T-helper 1 cell treated with Interleukin-12 subunit alpha and Interleukin-12 subunit beta and Interleukin-4 antibody, amounts not matched to agents 30 μg/mL and 1 μg/mL, for 36 hours (primary cell): ENCODE measurements at regions not wholly inside any gene's neighbourhood (a gene's known extent, or its start where the extent isn't known, plus 50 kb on each side); places are given as distances from the start of the nearest gene placed in this dataset.

Experiments used
- H3K27ac Mint-ChIP-seq: one replicate; pipeline ENCODE4 v1.8.0; 2021; ENCODE audit warnings: mild to moderate bottlenecking, mixed read lengths
- H3K27me3 Mint-ChIP-seq: one replicate; pipeline ENCODE4 v1.8.0; 2021; ENCODE audit warnings: low read depth, mixed read lengths
- H3K36me3 Mint-ChIP-seq: one replicate; pipeline ENCODE4 v1.8.0; 2021; ENCODE audit warnings: low read depth, mixed read lengths
- H3K4me1 Mint-ChIP-seq: one replicate; pipeline ENCODE4 v1.8.0; 2021; ENCODE audit warnings: low read depth, mixed read lengths
- H3K4me3 Mint-ChIP-seq: one replicate; pipeline ENCODE4 v1.8.0; 2021; ENCODE audit warnings: mild to moderate bottlenecking, moderate library complexity, mixed read lengths
- H3K9me3 Mint-ChIP-seq: one replicate; pipeline ENCODE4 v1.8.0; 2021; ENCODE audit warnings: mixed read lengths

DNA sequence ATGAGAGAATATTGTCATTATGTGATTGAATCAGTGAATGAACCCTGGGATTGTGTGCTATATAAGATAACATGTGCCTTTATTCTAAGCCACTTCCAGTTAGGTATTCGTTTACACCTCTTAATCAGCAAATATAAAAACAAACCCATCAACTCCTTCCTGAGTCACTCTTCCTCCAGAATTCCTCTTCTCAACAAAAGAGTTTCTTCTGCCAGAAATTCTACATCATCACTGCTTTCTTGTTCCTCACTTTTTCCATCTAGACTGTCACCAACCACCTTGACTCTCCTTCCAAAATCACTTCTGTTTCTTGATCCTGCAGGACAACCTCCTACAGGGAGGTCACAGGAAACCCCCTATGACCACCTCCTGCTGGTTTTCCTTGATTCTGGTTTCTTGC is 261.4 kb downstream of the CYP26B1 start:
- no peak overlapping the region for H3K4me3 Mint-ChIP-seq
- no peaks in the 10 kb centered on the region for H3K36me3 Mint-ChIP-seq

DNA sequence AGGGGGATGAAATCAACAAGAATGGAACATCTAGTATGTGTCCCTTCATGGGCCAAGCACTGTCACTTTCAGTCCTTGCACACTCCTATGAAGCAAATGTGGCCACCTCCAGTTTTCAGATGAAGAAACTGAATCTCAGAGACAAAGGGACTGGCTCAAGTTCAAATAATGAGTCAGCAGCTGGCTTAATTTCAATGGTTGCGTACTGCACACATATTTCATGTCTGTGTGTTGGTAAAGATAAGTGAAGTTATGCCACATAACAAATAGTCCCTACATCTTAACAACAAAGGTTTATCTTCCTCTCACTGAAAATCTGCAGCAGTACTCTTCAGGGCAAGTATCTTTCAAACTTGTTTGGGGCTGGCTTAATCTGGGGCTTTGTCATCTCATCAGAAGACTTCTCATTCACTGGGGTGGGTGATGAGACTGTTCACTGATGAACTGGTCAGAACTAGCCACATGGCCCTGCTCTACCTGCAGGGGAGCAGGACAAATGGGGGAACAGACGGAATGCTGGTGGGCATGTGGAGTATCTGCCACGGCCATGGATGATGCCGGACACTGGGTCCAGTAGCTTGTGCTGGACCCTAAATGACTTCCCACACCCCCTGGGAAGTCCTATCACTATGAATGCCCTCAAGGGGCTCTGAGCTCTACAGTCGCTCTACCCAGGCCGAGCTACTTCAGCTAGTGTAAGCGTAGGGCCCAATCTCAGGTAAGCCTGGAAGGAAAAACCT is 263.2 kb downstream of the CYP26B1 start:
- no peaks in the 10 kb centered on the region for H3K27me3 Mint-ChIP-seq
- H3K4me1 Mint-ChIP-seq: no peaks in the 10 kb centered on the region
- H3K4me3 Mint-ChIP-seq: no peak overlapping the region
- no peaks in the 10 kb centered on the region for H3K9me3 Mint-ChIP-seq
- no peak overlapping the region for H3K27ac Mint-ChIP-seq
- no peaks in the 10 kb centered on the region for H3K36me3 Mint-ChIP-seq

More for the DNA sequence above, 261.4 kb downstream of the CYP26B1 start:
- H3K27ac Mint-ChIP-seq: no peak overlapping the region
- no peaks in the 10 kb centered on the region for H3K9me3 Mint-ChIP-seq
- H3K4me1 Mint-ChIP-seq: no peaks in the 10 kb centered on the region
- H3K27me3 Mint-ChIP-seq: no peaks in the 10 kb centered on the region

DNA sequence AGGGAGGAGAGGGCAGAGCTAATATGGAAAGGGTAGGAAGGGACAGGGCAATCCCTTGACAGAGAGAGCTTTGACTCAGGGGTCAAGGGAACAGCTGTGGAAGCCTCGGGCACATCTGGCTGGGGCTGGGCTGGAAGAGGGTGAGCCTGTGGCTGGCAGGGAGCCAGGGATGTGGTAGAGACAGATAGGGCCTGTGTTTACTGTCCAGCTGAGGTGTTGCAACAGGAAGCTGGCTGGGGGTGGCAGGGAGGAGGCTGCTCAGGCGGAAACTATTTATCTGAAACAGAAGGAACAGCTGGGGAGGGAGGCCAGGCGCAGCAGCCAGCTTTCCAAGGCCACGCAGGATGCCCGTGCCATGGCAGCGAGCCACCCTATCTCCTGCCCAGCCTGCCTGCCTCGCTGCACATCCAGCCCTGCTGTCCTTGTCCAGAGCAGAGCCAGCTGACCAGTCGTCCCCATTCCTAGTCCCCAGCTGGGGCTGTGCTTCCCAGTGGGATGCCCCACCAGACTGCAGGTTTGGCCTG is 264.7 kb downstream of the CYP26B1 start:
- Mint-ChIP-seq H3K4me3 (no peak overlapping the region), H3K36me3 (no peaks in the 10 kb centered on the region), H3K9me3 (no peaks in the 10 kb centered on the region)

DNA sequence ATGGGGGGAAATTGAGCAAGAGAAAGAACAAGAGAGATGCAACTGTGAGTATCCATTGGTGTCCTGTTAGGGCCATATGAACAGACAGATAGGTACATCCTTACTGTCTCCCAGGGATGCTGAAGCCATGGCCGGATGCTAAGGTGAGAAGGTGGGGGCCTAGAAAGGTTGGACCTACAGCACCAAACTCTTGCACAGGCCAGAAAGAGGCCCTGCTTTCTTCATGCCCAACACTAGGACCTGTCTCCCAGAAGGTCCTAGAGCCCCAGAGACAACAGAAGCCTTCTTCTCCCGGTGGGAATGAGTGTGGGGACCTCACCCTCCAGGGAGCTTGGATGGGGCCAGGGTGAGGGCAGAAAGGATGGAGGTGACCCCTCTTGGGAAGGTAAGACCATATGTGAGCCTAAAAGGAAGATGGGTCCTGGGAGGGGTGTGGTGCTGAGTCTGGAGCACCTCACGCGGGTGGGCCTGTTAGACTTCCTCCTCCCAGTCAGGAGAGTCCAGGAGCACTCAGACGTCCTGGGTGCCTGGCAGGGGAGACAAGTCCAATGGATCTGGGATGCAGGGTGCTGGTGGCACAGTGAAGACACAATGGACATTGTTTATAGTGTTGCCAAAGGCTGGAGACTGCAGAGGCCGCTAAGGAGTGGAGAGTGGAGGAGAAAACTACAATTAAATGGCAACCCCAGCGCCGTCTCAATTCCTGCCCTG is 265.3 kb downstream of the CYP26B1 start:
- H3K27me3 Mint-ChIP-seq: no peaks in the 10 kb centered on the region

More for the DNA sequence above, 264.7 kb downstream of the CYP26B1 start:
- H3K27me3 Mint-ChIP-seq: no peaks in the 10 kb centered on the region
- H3K4me1 Mint-ChIP-seq: no peaks in the 10 kb centered on the region
- H3K27ac Mint-ChIP-seq: no peak overlapping the region

DNA sequence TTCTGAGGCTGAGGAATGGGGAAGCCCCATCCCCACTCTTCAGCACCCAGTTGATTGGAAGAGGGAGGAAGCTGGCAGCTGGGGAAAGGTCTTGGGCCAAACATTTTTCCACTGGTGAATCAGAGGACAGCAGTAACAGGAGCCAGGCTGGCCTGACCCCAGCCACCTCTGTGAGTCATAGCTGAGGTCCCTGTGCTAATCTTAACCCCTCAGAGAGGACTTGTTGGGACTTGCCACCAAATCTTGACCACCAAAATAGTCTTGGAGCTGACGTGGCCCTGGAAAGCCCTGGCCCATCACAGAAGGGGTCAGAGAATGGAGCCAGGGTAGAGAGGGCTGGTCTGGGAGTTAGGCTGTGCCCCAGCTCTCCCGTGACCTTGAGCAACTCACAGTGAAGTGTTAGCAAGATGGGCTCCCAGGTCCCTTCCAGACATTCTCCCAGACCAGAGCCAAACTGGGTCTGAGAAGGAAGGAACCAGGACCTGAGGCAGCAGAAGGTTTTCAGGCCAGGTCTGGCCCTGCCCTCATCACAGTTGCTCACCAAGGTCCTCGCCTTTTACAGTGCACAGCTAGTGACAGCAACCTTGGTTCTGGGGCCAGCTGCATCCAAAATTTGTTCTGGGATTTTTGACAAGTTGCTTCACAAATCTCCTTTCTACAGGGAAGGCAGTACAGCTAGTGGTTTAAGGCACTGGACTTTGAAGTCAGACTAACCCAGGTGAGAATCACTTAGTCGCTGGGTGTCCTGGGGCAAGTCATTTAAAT is 266.6 kb downstream of the CYP26B1 start:
- Mint-ChIP-seq H3K27ac (no peak overlapping the region), H3K4me1 (no peaks in the 10 kb centered on the region), H3K36me3 (no peaks in the 10 kb centered on the region), H3K4me3 (no peak overlapping the region), H3K27me3 (no peaks in the 10 kb centered on the region), H3K9me3 (no peaks in the 10 kb centered on the region)

More for the DNA sequence above, 265.3 kb downstream of the CYP26B1 start:
- Mint-ChIP-seq H3K27ac (no peak overlapping the region), H3K9me3 (no peaks in the 10 kb centered on the region), H3K36me3 (no peaks in the 10 kb centered on the region), H3K4me1 (no peaks in the 10 kb centered on the region), H3K4me3 (no peak overlapping the region)

DNA sequence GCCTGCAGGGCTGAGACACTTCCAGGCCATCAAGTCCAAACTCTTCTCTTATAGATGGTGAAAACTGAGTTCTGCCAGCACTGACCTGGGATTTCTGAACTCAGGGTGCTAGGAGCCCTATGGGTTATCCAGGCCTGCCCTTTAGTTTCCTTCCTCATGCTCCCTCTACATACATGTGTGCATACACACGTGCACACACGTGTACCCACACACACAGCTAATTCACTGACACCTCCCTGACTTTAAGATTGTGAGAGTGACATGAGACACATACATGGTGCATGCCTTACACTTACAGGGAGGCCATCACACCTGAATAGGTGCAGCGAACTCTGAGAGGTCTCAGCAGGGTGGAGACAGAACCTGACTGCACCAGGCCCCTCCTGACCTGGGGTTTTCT is 267.4 kb downstream of the CYP26B1 start:
- Mint-ChIP-seq H3K27me3 (no peaks in the 10 kb centered on the region), H3K4me1 (no peaks in the 10 kb centered on the region), H3K9me3 (no peaks in the 10 kb centered on the region), H3K36me3 (no peaks in the 10 kb centered on the region), H3K27ac (no peak overlapping the region), H3K4me3 (no peak overlapping the region)

DNA sequence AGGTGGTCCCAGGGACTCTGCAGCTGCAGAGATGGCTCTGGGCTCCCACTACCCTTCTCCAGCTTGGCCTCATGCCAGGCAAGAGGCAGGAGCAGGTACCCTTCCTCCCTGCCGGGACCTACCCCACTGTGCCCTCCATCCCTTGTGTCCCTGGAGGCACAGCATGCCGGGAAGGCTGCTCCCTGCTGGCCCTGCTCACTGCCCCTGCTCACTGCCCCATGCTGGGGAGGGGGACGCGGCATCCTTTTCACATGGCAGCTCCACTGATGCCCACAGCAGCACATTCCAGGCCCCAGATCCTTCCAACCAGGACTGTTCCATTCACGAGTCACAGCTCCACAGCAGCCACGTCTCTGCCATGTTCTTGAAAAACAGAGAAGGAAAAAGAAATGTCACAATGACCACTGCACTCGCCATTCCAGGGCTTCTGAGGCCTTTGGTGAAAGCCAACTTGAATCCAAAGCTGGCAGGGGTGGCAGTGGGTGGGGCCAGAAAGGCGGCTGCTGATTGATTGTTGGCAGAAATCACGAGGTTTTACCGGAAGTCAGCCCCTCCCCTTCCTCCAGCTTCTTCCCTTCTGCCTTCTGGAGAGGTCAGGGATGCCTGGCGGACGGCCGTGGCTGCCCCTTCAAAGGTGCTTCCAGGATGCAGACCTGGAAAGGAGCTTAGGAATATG is 268.0 kb downstream of the CYP26B1 start:
- Mint-ChIP-seq H3K27ac (no peak overlapping the region), H3K27me3 (no peaks in the 10 kb centered on the region), H3K4me1 (no peaks in the 10 kb centered on the region)

DNA sequence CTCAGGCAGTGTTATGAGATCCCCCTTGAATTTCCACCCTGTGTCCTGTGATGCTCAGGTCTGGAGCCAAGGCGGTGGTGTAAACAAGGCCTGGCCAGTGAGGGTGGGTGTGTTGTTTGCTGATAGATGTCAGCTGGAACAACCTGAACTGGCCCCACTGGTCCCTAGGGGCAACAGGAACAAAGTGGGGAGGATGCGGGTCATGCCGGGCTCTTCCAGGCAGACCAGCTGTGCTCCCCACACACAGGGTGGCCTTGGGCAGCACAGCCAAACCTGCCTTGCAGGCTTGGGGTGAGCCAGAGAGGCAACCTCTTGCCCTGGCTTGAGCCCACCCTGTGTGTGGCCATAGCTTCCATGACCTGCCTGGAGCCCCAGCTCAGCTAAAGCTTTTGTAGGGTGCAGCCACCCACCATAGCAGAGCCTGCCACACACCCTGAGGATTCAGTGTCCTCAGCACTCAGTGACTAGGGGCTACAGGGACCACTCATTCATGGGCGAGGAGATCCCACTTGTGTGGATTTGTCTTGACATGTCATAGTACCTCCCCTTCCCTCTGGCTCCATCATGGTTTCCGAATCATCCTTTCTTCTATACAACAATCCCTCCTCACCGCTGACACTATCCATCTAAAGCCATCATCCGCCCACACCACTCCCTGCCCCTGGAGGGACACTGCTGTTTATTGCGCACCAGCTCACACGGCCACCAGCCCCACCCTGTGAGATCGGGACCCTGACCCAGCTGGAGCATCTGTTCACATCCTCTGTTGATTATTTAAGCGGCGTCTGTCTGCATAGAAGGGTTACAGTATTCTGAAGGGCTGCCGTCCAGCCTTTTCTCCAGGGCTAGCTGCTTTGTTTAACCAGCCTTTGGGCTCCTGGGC is 268.8 kb downstream of the CYP26B1 start:
- H3K4me3 Mint-ChIP-seq: no peak overlapping the region
- no peaks in the 10 kb centered on the region for H3K36me3 Mint-ChIP-seq
- no peaks in the 10 kb centered on the region for H3K27me3 Mint-ChIP-seq
- no peaks in the 10 kb centered on the region for H3K4me1 Mint-ChIP-seq
- H3K27ac Mint-ChIP-seq: no peak overlapping the region
- no peaks in the 10 kb centered on the region for H3K9me3 Mint-ChIP-seq

More for the DNA sequence above, 268.0 kb downstream of the CYP26B1 start:
- H3K36me3 Mint-ChIP-seq: no peaks in the 10 kb centered on the region
- no peak overlapping the region for H3K4me3 Mint-ChIP-seq
- no peaks in the 10 kb centered on the region for H3K9me3 Mint-ChIP-seq

DNA sequence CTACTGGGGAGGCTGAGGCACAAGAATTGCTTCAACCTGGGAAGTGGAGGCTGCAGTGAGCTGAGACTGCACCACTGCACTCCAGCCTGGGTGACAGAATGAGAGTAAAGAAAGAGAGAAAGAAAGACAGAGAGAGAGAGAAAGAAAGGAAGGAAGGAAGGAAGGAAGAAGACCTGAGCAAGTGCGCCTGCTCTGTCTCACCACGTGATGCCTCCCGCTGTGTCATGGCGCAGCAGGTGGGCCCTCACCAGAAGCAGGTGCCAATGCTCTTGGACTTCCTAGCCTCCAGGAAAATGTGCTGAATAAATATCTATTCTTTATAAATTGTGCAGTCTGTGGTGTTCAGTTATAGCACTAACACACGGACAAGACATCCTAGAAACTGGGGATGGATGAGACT is 270.0 kb downstream of the CYP26B1 start:
- H3K27ac Mint-ChIP-seq: no peak overlapping the region
- H3K9me3 Mint-ChIP-seq: no peaks in the 10 kb centered on the region
- H3K36me3 Mint-ChIP-seq: no peaks in the 10 kb centered on the region
- H3K4me3 Mint-ChIP-seq: no peak overlapping the region
- no peaks in the 10 kb centered on the region for H3K4me1 Mint-ChIP-seq
- H3K27me3 Mint-ChIP-seq: no peaks in the 10 kb centered on the region

DNA sequence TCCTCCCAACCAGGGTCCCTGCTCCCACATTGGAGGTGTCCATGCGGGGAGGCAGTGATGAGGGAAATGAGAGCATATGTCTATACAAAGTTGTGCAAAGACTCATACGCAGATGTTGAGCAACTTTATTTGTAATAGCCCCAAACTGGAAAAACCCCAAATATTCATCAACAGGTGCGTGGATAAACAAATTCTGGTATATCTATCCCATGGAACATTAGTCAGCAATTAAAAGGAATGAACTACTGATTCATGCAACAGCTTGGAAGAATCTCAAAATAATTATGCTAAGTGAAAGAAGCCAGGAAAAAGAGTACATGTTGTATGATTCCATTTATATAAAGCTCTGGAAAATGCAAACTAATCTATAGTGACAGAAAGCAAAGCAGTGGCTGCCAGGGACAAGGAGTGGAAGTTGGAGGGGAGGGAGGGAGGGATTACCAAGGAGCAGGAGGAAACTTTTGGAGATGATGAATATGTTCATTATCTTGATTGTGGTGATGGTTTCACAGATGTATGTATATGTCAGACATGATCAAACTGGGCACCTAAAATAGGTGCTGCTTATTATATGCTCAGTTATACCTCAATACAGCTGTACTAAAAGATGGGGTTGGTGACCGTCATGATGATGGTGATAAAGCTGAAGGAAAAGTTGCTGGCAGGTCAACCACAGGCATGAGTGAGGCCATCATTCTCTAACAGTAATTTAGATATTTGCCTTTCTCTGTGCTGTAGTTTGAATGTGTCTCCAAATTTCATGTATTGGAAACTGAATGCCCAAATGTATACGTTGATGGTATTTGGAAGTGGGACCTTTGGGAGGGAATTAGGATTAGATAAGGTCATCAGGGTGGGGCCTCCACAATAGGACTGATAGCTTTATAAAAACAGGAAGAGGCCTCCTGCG is 270.9 kb downstream of the CYP26B1 start:
- Mint-ChIP-seq H3K27ac (no peak overlapping the region), H3K4me1 (no peaks in the 10 kb centered on the region), H3K27me3 (no peaks in the 10 kb centered on the region), H3K9me3 (no peaks in the 10 kb centered on the region), H3K36me3 (no peaks in the 10 kb centered on the region), H3K4me3 (no peak overlapping the region)

DNA sequence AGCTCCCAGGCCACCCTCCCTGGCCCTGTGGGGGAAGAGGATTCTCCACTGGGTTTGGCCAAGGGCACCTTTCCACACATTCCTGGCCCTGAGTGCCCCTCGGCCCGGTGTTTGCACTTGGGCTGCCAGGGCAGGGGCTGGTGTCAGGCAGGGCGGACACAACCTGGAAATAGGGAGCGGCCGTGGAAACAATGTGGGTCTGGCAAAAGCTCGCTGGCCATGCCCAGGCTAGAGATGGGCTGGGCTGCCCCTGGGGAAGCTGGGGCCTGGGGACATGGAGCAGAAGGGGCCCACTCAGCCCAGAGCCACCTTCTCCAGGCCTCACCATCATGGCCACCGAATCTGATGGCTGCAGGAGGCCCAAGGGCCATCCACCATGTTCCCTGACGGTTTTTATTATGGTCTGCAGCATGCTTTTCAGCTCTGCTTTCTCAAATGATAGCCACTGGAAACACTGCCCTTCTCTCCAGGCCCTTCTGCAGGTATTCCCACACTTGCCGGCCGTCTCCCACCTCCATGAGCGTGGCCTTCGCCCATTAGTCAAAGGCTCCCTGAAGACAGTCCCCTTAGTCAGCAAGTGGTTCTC is 275.1 kb downstream of the CYP26B1 start:
- no peak overlapping the region for H3K27ac Mint-ChIP-seq
- H3K27me3 Mint-ChIP-seq: peaks cover 5% of the 10 kb centered on the region
- H3K9me3 Mint-ChIP-seq: no peaks in the 10 kb centered on the region
- H3K4me3 Mint-ChIP-seq: no peak overlapping the region
- H3K4me1 Mint-ChIP-seq: no peaks in the 10 kb centered on the region
- no peaks in the 10 kb centered on the region for H3K36me3 Mint-ChIP-seq

DNA sequence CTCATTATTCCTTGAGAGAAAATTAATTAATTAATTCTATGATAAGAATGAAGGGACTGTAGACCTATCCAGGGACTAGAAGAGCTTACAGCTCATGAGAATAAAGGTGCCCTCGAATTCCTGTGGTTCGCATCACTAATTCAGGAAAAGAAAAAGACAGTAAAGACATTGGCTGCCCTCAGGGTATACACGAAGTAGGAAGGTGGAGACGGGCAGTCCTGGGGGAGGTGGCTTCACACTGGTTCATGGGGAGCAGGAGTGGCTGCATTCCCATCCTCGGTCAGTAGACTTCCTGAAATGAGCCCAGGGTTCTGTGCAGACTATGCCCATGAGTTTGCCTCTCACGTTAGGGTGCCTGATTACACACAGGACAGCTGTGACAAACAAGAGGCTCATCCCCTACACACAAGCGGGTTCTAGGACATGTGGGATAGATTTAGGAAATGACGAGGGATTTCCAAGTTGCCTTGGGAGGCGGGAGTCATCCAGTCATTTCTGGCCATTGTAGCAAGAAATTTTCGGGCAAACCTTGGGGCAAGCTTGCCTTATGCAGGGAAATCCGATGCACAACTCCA is 282.2 kb downstream of the CYP26B1 start:
- Mint-ChIP-seq H3K36me3 (no peaks in the 10 kb centered on the region), H3K9me3 (no peaks in the 10 kb centered on the region), H3K4me1 (no peaks in the 10 kb centered on the region), H3K4me3 (no peak overlapping the region), H3K27ac (no peak overlapping the region), H3K27me3 (peaks cover 5% of the 10 kb centered on the region)
